ENCODE measurements at regions not wholly inside any gene's neighbourhood (a gene's known extent, or its start where the extent isn't known, plus 50 kb on each side); places are given as distances from the start of the nearest gene placed in this dataset.

GRCh38 chr18:11400703-11401102 is 208.7 kb upstream of the SLC35G4 start:
- Mint-ChIP-seq H3K9me3 (no peaks in the 10 kb centered on the region), H3K36me3 (no peaks in the 10 kb centered on the region), H3K4me1 (no peaks in the 10 kb centered on the region), H3K27me3 (ENCODE audit: insufficient read depth, low read depth) (no peaks in the 10 kb centered on the region), H3K4me3 (no peak overlapping the region), H3K27ac (peak overlapping the region; percentile 20)
- Histone ChIP-seq H3K4me2 (no peak overlapping the region), H3K27me3 (no peaks in the 10 kb centered on the region), H4K20me1 (ENCODE audit: low read depth) (no peaks in the 10 kb centered on the region), H3K27ac (no peak overlapping the region), H3F3A (ENCODE audit: low read depth) (no peaks in the 10 kb centered on the region), H2AFZ (replicated peaks) (no peak overlapping the region), H3K4me1 (no peaks in the 10 kb centered on the region), H3K9me3 (ENCODE audit: low read depth) (no peaks in the 10 kb centered on the region), H3K4me3 (no peak overlapping the region), H3K9ac (no peak overlapping the region), H3K36me3 (no peaks in the 10 kb centered on the region), H3K79me2 (ENCODE audit: low read depth) (no peaks in the 10 kb centered on the region)
- TF ChIP-seq EZH2phosphoT487 (IDR thresholded peaks at IDR 0.05), result no peak
- no peak for TF ChIP-seq CTCF (IDR thresholded peaks at IDR 0.05)
- no peak for TF ChIP-seq EZH2 (IDR thresholded peaks at IDR 0.05)
- DNase-seq (ENCODE audit: low spot score), result no peak

- H3K27me3 Mint-ChIP-seq (ENCODE audit: insufficient read depth, low read depth), result no peaks in the 10 kb centered on the region
- no peaks in the 10 kb centered on the region for H3K36me3 Mint-ChIP-seq
These were observed 210.8 kb upstream of the SLC35G4 start for GRCh38 chr18:11398625-11399024.

GRCh38 chr18:11392980-11393885 is 216.2 kb upstream of the SLC35G4 start:
- Mint-ChIP-seq H3K36me3 (no peaks in the 10 kb centered on the region), H3K4me3 (no peak overlapping the region), H3K27ac (no peak overlapping the region), H3K4me1 (peaks cover 7% of the 10 kb centered on the region), H3K9me3 (no peaks in the 10 kb centered on the region), H3K27me3 (ENCODE audit: insufficient read depth, low read depth) (no peaks in the 10 kb centered on the region)
- H4K20me1 ChIP-seq (ENCODE audit: low read depth), result no peaks in the 10 kb centered on the region
- H3K4me3 ChIP-seq, result no peak overlapping the region
- no peaks in the 10 kb centered on the region for H3K9me3 ChIP-seq (ENCODE audit: low read depth)
- no peak for TF ChIP-seq CTCF (IDR thresholded peaks at IDR 0.05)
- TF ChIP-seq EZH2phosphoT487 (IDR thresholded peaks at IDR 0.05), result no peak
- TF ChIP-seq EZH2 (IDR thresholded peaks at IDR 0.05), result no peak
- peaks cover 9% of the 10 kb centered on the region for H3F3A ChIP-seq (ENCODE audit: low read depth)
- no peaks in the 10 kb centered on the region for H3K36me3 ChIP-seq
- H3K4me2 ChIP-seq, result no peak overlapping the region
- no peak overlapping the region for H3K9ac ChIP-seq
- peak overlapping the region; percentile 95 for H2AFZ ChIP-seq (replicated peaks)
- no peaks in the 10 kb centered on the region for H3K79me2 ChIP-seq (ENCODE audit: low read depth)
- no peak overlapping the region for H3K27ac ChIP-seq
- no peaks in the 10 kb centered on the region for H3K27me3 ChIP-seq
- H3K4me1 ChIP-seq, result peaks cover 18% of the 10 kb centered on the region
- DNase-seq (ENCODE audit: low spot score), result no peak

More at GRCh38 chr18:11398625-11399024, 210.8 kb upstream of the SLC35G4 start:
- H3K27ac Mint-ChIP-seq, result no peak overlapping the region
- Histone ChIP-seq H3K4me3 (no peak overlapping the region), H3K27me3 (no peaks in the 10 kb centered on the region), H3K9ac (no peak overlapping the region), H4K20me1 (ENCODE audit: low read depth) (no peaks in the 10 kb centered on the region), H3K9me3 (ENCODE audit: low read depth) (no peaks in the 10 kb centered on the region), H3F3A (ENCODE audit: low read depth) (no peaks in the 10 kb centered on the region), H3K4me2 (no peak overlapping the region), H3K36me3 (no peaks in the 10 kb centered on the region), H3K79me2 (ENCODE audit: low read depth) (no peaks in the 10 kb centered on the region), H3K4me1 (no peaks in the 10 kb centered on the region), H3K27ac (no peak overlapping the region), H2AFZ (replicated peaks) (peak overlapping the region; percentile 52)
- H3K9me3 Mint-ChIP-seq, result no peaks in the 10 kb centered on the region
- H3K4me3 Mint-ChIP-seq, result no peak overlapping the region
- TF ChIP-seq EZH2 (IDR thresholded peaks at IDR 0.05), result no peak
- TF ChIP-seq CTCF (IDR thresholded peaks at IDR 0.05), result peak; percentile 49
- TF ChIP-seq EZH2phosphoT487 (IDR thresholded peaks at IDR 0.05), result no peak
- no peaks in the 10 kb centered on the region for H3K4me1 Mint-ChIP-seq
- no peak for DNase-seq (ENCODE audit: low spot score)
